K562 (cell line): ENCODE measurements at regions not wholly inside any gene's neighbourhood (a gene's known extent, or its start where the extent isn't known, plus 50 kb on each side); places are given as distances from the start of the nearest gene placed in this dataset.

Experiments
- CBX3 ChIP-seq, 2 experiments: IDR thresholded peaks; 1 replicate in 1 of 2; 2 replicates in 1 of 2; pipeline ENCODE4 v1.6.1; 2012; ENCODE audit warnings: inconsistent platforms in 2 of 2, low read length in 2 of 2, borderline replicate concordance in 1 of 2, control low read depth in 1 of 2
- CBX5 ChIP-seq: IDR thresholded peaks from 2 replicates; pipeline ENCODE4 v1.6.1; 2014; ENCODE audit warnings: low read depth, borderline replicate concordance
- HES1 ChIP-seq: fragments of 450-650 bp; IDR thresholded peaks from 2 replicates; pipeline ENCODE4 v1.6.1; 2016; ENCODE audit warnings: low read depth, mild to moderate bottlenecking, moderate library complexity
- HEY1 ChIP-seq: fragments of 250-450 bp; sonication (Bioruptor Pico); IDR thresholded peaks from 2 replicates; pipeline ENCODE4 v1.5.0; 2020; ENCODE audit warnings: mild to moderate bottlenecking, moderate library complexity, borderline replicate concordance
- KAT2B ChIP-seq: IDR thresholded peaks from one replicate; pipeline ENCODE4 v1.6.1; 2012; ENCODE audit warnings: low read depth, mild to moderate bottlenecking, control low read depth, inconsistent platforms, low read length, moderate library complexity
- POLR2A ChIP-seq: fragments of 450-650 bp; conservative IDR thresholded peaks from 2 replicates; pipeline ENCODE4 v1.6.1; 2016
- POLR2AphosphoS5 ChIP-seq: IDR thresholded peaks from 2 replicates; pipeline ENCODE4 v1.6.1; 2011; ENCODE audit warnings: mild to moderate bottlenecking, low read depth, low read length, moderate library complexity; ENCODE audit not compliant: control insufficient read depth, insufficient read depth
- POLR2G ChIP-seq: fragments of 200-400 bp; formaldehyde crosslinking; IDR thresholded peaks from 2 replicates; pipeline ENCODE4 v1.6.1; 2017; ENCODE audit warnings: low read depth, mild to moderate bottlenecking, antibody characterized with exemption, low read length, moderate library complexity
- SMC3 ChIP-seq: conservative IDR thresholded peaks from 2 replicates; pipeline ENCODE4 v1.6.1; 2011; ENCODE audit warnings: low read depth, low read length, improper control_type of control experiment; ENCODE audit not compliant: insufficient read depth
- ZNF592 ChIP-seq: fragments of 450-650 bp; IDR thresholded peaks from 2 replicates; pipeline ENCODE4 v1.6.1; 2017; ENCODE audit warnings: antibody characterized with exemption, mild to moderate bottlenecking

GRCh38 chr14:101209594-101209993 is 306.1 kb upstream of the RTL1 start (continued):
- no peak for TF ChIP-seq HES1
- TF ChIP-seq POLR2A, result no peak
- TF ChIP-seq POLR2AphosphoS5, result no peak
- TF ChIP-seq HEY1 (CRISPR knock-in tag), result no peak
- TF ChIP-seq POLR2G, result no peak
- TF ChIP-seq CBX3 (IDR thresholded peaks at IDR 0.05; ENCODE audit: borderline replicate concordance in 1 of 2, low read length in 2 of 2), result peak in 1 of 2 experiments; percentile 70; a peak in 2 of 3 replicates
- TF ChIP-seq ZNF592, result no peak
- peak; percentile 81; the same call in 1 of the 2 replicates for TF ChIP-seq CBX5
- TF ChIP-seq SMC3, result no peak
- TF ChIP-seq KAT2B, result no peak
- TF ChIP-seq, all 486 proteins: peak for 5
